GM12878 (cell line): ENCODE measurements at regions not wholly inside any gene's neighbourhood (a gene's known extent, or its start where the extent isn't known, plus 50 kb on each side); places are given as distances from the start of the nearest gene placed in this dataset.

Source experiments
- ATAC-seq: fragments of 200-7000 bp; cut with Tn5 transposase; 3 replicates; pipeline ENCODE4 v1.9.1; 2020; ENCODE audit warnings: mild to moderate bottlenecking, moderate library complexity
- BruUV-seq: library from RNA; stranded (reverse); fragments of 400-500 nt; replicated peaks from 2 replicates; lab custom pipeline; 2021; lab: Mats Ljungman, UMichigan
- CTCF ChIA-PET: fragments of 300-600 bp; sonication (Branson Sonifier 250); formaldehyde crosslinking; extraction: SDS; loops from one replicate; lab custom pipeline; 2021; ENCODE audit warnings: inconsistent platforms; lab: Yijun Ruan, JAX
- POLR2A ChIA-PET: fragments of 350-600 bp; formaldehyde crosslinking; extraction: SDS; loops from one replicate; lab custom pipeline; 2021; ENCODE audit warnings: inconsistent platforms; lab: Charles Lee
- RAD21 ChIA-PET: fragments of 300-600 bp; sonication (Branson Sonifier 250); formaldehyde crosslinking; loops from one replicate; lab custom pipeline; 2023; ENCODE audit warnings: antibody characterized with exemption; ENCODE audit not compliant: unreplicated experiment; lab: Charles Lee
- SMC1A ChIA-PET: fragments of 300-600 bp; sonication (Branson Sonifier 250); formaldehyde crosslinking; loops from one replicate; lab custom pipeline; 2023; ENCODE audit not compliant: unreplicated experiment, uncharacterized antibody; lab: Charles Lee
- DNase-seq: peaks from one replicate; pipeline ENCODE4 v3.0.0-alpha.2; 2011; ENCODE audit warnings: low read depth, low spot score
- FAIRE-seq: peaks from 3 replicates; lab custom pipeline; 2011; peaks lifted over from hg19 to GRCh38; lab: Jason Lieb, UNC
- H2AFZ ChIP-seq: 2 replicates; pipeline ENCODE4 v1.6.0; 2011; ENCODE audit warnings: low read depth, low read length, control low read depth; ENCODE audit not compliant: control insufficient read depth
- H3K27ac ChIP-seq: 2 replicates; pipeline ENCODE4 v1.5.1; 2011; ENCODE audit warnings: control low read depth; ENCODE audit not compliant: control insufficient read depth, insufficient read depth
- H3K27me3 ChIP-seq, 2 experiments: replicated peaks in 1 of 2; 2 replicates each; pipeline versions ENCODE4 v1.6.0 to v1.6.1; 2011; ENCODE audit warnings: low read length in 1 of 2; ENCODE audit not compliant: control insufficient read depth in 2 of 2, insufficient read depth in 2 of 2
- H3K36me3 ChIP-seq, 2 experiments: 2 replicates each; pipeline ENCODE4 v1.5.1; 2011; ENCODE audit warnings: low read length in 1 of 2; ENCODE audit not compliant: control insufficient read depth in 2 of 2, insufficient read depth in 2 of 2
- H3K4me1 ChIP-seq: 2 replicates; pipeline ENCODE4 v1.6.1; 2011; ENCODE audit warnings: mild to moderate bottlenecking, low read length, moderate library complexity, mixed read lengths; ENCODE audit not compliant: control insufficient read depth, insufficient read depth
- H3K4me2 ChIP-seq: 2 replicates; pipeline ENCODE4 v1.6.0; 2011; ENCODE audit warnings: control low read depth; ENCODE audit not compliant: control insufficient read depth, insufficient read depth
- H3K4me3 ChIP-seq: fragments of 200-600 bp; sonication (generic); 2 replicates; pipeline ENCODE4 v1.5.1; 2016
- H3K79me2 ChIP-seq: 2 replicates; pipeline ENCODE4 v1.6.0; 2011; ENCODE audit warnings: low read length; ENCODE audit not compliant: control insufficient read depth, insufficient read depth
- H3K9ac ChIP-seq: 2 replicates; pipeline ENCODE4 v1.8.0; 2011; ENCODE audit warnings: low read length, control low read depth, mixed read lengths; ENCODE audit not compliant: control insufficient read depth, insufficient read depth
- H3K9me3 ChIP-seq: replicated peaks from 3 replicates; pipeline ENCODE4 v1.5.1; 2011; ENCODE audit warnings: mild to moderate bottlenecking, low read length; ENCODE audit not compliant: control insufficient read depth, insufficient read depth
- H4K20me1 ChIP-seq: 2 replicates; pipeline ENCODE4 v1.6.0; 2011; ENCODE audit not compliant: control insufficient read depth, insufficient read depth
- ASH2L ChIP-seq: fragments of 300-600, 200-600 bp; sonication (generic); IDR thresholded peaks from 2 replicates; pipeline ENCODE4 v1.6.1; 2017; ENCODE audit warnings: low read depth, mild to moderate bottlenecking, borderline replicate concordance
- BRCA1 ChIP-seq: IDR thresholded peaks from 2 replicates; pipeline ENCODE4 v1.6.1; 2011; ENCODE audit warnings: low read depth, low read length, improper control_type of control experiment
- LARP7 ChIP-seq: fragments of 450-650 bp; IDR thresholded peaks from 2 replicates; pipeline ENCODE4 v1.6.1; 2017; ENCODE audit warnings: mild to moderate bottlenecking
- MTA3 ChIP-seq: IDR thresholded peaks from 2 replicates; pipeline ENCODE4 v1.6.1; 2012; ENCODE audit warnings: low read length, inconsistent platforms, borderline replicate concordance
- NR2C2 ChIP-seq: IDR thresholded peaks from 2 replicates; pipeline ENCODE4 v1.6.1; 2011; ENCODE audit warnings: borderline replicate concordance, low read depth; ENCODE audit not compliant: control insufficient read depth, insufficient read length
- POLR2AphosphoS2 ChIP-seq: IDR thresholded peaks from 2 replicates; pipeline ENCODE4 v1.6.1; 2011; ENCODE audit warnings: low read depth, mild to moderate bottlenecking, low read length, improper control_type of control experiment, moderate library complexity
- POU2F2 ChIP-seq: IDR thresholded peaks from 3 replicates; pipeline ENCODE4 v1.6.1; 2011; ENCODE audit warnings: low read depth, mild to moderate bottlenecking, low read length, borderline replicate concordance
- RBBP5 ChIP-seq: fragments of 200-600 bp; sonication (generic); conservative IDR thresholded peaks from 2 replicates; pipeline ENCODE4 v1.6.1; 2016
- SPI1 ChIP-seq: IDR thresholded peaks from 2 replicates; pipeline ENCODE4 v1.6.1; 2011; ENCODE audit warnings: low read depth, mild to moderate bottlenecking, low read length, moderate library complexity, borderline replicate concordance; ENCODE audit not compliant: insufficient read depth
- SREBF1 ChIP-seq: IDR thresholded peaks from 2 replicates; pipeline ENCODE4 v1.6.1; 2012; ENCODE audit warnings: mild to moderate bottlenecking, low read length
- STAT1 ChIP-seq: fragments of 450-650 bp; conservative IDR thresholded peaks from 2 replicates; pipeline ENCODE4 v1.6.1; 2014; ENCODE audit warnings: antibody characterized with exemption, mild to moderate bottlenecking
- SUZ12 ChIP-seq: fragments of 200-600 bp; sonication (generic); IDR thresholded peaks from one replicate; pipeline ENCODE4 v1.6.1; 2018; ENCODE audit warnings: antibody characterized with exemption, mild to moderate bottlenecking; ENCODE audit not compliant: unreplicated experiment
- TAF1 ChIP-seq: IDR thresholded peaks from 2 replicates; pipeline ENCODE4 v1.6.1; 2011; ENCODE audit warnings: mild to moderate bottlenecking, low read depth, low read length, borderline replicate concordance
- TCF3 ChIP-seq: IDR thresholded peaks from 2 replicates; pipeline ENCODE4 v1.6.1; 2012; ENCODE audit warnings: low read depth, mild to moderate bottlenecking, low read length, borderline replicate concordance; ENCODE audit not compliant: insufficient read depth
- WRNIP1 ChIP-seq: IDR thresholded peaks from 2 replicates; pipeline ENCODE4 v1.6.1; 2011; ENCODE audit warnings: low read depth, low read length, improper control_type of control experiment, borderline replicate concordance
- ZNF207 ChIP-seq: fragments of 450-650 bp; IDR thresholded peaks from 2 replicates; pipeline ENCODE4 v1.6.1; 2014; ENCODE audit warnings: antibody characterized with exemption, mild to moderate bottlenecking, borderline replicate concordance
- WGBS: methylation state at CpG from one replicate; pipeline ENCODE4 v1.1.6; 2016; ENCODE audit warnings: low lambda C conversion rate; ENCODE audit not compliant: insufficient replicate concordance, insufficient coverage; ENCODE audit errors: missing lambda C conversion rate; 5-methylcytosine and 5-hydroxymethylcytosine counted together
- in situ Hi-C: fragments of 300-500 bp; cut with MboI; formaldehyde crosslinking; loops from 9 replicates; pipeline ENCODE4 v1.14.3; 2018; ENCODE audit warnings: mixed read lengths
- intact Hi-C: fragments of 100-400 bp; cut with micrococcal nuclease; formaldehyde crosslinking; loops from one replicate; pipeline ENCODE4 v1.14.2; 2022; ENCODE audit not compliant: unreplicated experiment
- TF ChIP-seq, protein P1 (sequence below): fragments of 150-350 bp; IDR thresholded peaks from 2 replicates; pipeline ENCODE4 v1.6.1; 2014; ENCODE audit warnings: mild to moderate bottlenecking, low read depth, low read length

DNA sequence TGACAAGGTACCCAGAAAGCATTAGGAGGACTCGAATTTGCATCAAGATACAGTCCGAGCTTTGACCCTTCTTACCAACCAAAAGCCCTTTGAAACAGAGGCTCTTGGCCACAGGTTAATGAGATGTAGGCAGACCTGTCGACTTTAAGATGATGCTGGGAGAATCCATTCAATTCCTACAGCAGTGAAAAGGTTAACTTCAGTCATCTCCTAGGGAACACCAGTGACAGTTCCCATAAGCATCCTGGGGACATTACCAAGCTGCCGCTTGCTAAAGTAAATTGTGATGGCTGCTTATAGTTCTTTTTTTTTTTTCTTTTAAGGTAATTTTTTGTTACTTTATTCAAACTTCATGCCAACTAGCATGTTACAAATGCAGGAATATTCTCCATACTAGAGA is 379.3 kb downstream of the SOX11 start:
- BruUV-seq: no TSS peak
- intact Hi-C loops: no loop called here
- H3K27ac ChIP-seq: no peak overlapping the region
- DNase-seq (no peak), ATAC-seq (no peak), FAIRE-seq (no peak)
- no peak overlapping the region for H2AFZ ChIP-seq
- RAD21 ChIA-PET: no interaction called here
- H3K9ac ChIP-seq: no peak overlapping the region
- no peaks in the 10 kb centered on the region for H3K4me1 ChIP-seq
- in situ Hi-C loops: no loop called here
- no peaks in the 10 kb centered on the region for H3K36me3 ChIP-seq
- H3K27me3 ChIP-seq: no peaks in the 10 kb centered on the region
- H3K9me3 ChIP-seq: no peaks in the 10 kb centered on the region
- CTCF ChIA-PET: no interaction called here
- no peaks in the 10 kb centered on the region for H3K79me2 ChIP-seq
- POLR2A ChIA-PET: no interaction called here
- SMC1A ChIA-PET: no interaction called here
- no peak overlapping the region for H3K4me2 ChIP-seq
- no peak overlapping the region for H3K4me3 ChIP-seq
- no peak for TF ChIP-seq SUZ12
- TF ChIP-seq SPI1: no peak
- TF ChIP-seq BRCA1: no peak
- TF ChIP-seq RBBP5: no peak
- no peak for TF ChIP-seq STAT1
- TF ChIP-seq ZNF207: no peak
- TF ChIP-seq LARP7: no peak
- no peak for TF ChIP-seq POLR2AphosphoS2
- TF ChIP-seq, protein P1, sequence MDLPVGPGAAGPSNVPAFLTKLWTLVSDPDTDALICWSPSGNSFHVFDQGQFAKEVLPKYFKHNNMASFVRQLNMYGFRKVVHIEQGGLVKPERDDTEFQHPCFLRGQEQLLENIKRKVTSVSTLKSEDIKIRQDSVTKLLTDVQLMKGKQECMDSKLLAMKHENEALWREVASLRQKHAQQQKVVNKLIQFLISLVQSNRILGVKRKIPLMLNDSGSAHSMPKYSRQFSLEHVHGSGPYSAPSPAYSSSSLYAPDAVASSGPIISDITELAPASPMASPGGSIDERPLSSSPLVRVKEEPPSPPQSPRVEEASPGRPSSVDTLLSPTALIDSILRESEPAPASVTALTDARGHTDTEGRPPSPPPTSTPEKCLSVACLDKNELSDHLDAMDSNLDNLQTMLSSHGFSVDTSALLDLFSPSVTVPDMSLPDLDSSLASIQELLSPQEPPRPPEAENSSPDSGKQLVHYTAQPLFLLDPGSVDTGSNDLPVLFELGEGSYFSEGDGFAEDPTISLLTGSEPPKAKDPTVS: no peak
- no peak for TF ChIP-seq ASH2L
- TF ChIP-seq SREBF1: no peak
- TF ChIP-seq WRNIP1: no peak
- TF ChIP-seq TAF1: no peak
- no peak for TF ChIP-seq MTA3
- TF ChIP-seq TCF3: no peak
- no peak for TF ChIP-seq POU2F2
- TF ChIP-seq NR2C2: no peak
- WGBS: 40% methylated on average over 4 of the region's 4 CpGs
- no peaks in the 10 kb centered on the region for H4K20me1 ChIP-seq
